Dedifferentiated amniotic fluid mesenchymal stem cell (primary cell): ENCODE measurements at regions not wholly inside any gene's neighbourhood (a gene's known extent, or its start where the extent isn't known, plus 50 kb on each side); places are given as distances from the start of the nearest gene placed in this dataset.
"Not testable (repeated sequence)": the region's sequence is repeated elsewhere in the genome, so short reads cannot be mapped to it uniquely, and the experiment has no call there.

ENCODE experiments used
- DNase-seq: peaks from one replicate; pipeline ENCODE4 v3.0.0-alpha.2; 2016; ENCODE audit errors: extremely low spot score

DNA sequence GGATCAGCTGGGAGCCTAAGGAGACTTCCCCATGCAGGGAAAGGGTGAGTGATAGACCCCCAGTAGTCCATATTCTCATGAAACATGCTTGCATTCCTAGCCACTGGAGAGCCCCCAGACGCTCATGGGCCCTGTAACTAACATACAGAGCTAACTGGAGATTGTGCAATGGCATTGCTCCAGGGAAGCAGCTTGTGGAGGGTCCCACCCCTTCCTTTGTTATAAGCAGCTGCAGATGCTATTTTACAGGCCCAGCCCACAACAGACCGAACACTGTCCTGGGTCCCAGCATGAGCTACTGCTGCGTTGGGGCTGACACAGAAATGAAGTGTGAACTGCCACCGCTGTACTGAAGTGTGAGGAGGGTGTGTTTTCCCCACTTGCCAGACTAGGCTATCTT lies 1465.7 kb upstream of the DIAPH2 start:
- no peak for DNase-seq

DNA sequence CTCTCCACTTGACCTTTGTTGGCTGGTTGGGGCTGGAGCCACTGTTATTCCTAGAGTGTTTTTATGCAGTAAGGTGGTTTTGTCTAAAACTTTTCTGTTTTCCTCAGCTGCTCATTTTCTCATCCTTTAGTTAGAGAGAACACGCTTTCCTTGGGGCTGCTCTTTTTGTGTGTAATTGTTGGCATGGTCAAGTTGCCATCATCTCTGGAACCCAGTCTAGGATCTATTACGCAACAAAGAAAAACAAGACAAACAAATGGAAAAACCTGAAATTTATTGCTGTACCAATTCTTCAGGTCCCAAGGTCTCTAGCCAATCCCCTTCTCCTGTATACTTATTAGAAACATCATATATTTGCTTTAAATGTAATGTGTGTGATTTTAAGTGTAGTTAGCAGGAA lies 1436.3 kb upstream of the DIAPH2 start:
- no peak for DNase-seq

DNA sequence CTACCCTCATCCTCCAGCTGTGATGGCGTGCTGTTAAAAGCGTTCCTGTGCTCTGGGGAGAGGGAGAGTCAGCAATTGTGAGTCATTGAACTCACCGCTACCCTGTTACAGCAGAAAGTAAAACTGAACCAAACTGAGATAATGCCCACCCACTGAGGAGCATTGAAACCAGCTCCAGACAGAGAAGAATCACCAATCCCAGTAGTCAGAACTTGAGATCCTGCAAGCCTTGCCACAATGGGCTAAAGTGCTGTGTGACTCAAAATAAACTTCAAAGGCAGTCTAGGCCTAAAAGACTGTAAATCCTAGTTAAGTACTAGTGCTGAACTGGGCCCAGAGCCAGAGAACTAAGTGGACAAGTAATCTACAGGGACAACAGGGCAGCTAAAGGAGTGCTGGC lies 1394.2 kb upstream of the DIAPH2 start:
- DNase-seq: no peak

DNA sequence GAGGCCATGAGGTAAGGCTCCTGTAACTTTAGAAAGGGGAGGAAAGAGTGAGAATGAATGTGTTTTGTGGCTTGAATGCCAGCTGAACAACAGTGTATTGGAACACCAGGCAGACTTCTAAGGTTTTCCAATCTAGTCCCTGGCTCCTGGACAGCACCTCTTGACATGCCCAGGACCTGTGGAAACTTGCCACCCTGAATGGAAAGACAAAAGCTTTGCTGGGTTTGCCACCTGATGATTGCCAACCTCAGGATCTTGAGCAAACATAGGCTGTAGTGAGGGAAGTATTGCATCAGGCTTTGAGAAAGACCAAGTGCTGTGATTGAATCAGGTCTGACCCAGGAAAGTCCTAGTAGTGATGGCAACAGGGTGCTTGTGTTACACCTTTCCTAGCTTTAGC lies 1393.1 kb upstream of the DIAPH2 start:
- no peak for DNase-seq

DNA sequence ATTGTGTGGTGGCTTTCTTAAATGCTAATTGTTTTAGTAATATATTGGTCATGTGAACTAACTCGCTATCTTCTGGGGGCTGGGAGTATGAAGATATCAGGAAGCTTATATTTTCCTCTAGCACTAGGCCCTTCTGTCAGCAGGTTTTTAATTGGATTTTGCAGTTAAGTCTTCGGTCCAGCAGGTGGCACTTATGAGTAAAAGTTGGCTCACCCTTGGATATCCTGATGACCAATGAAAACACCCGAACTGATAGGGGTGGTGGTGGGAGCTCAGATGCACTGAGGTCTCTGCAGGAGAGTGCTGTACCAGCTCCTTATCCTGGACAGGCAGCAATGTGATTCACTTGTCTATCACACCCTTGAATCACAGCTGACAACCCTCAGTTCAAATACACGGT lies 1365.8 kb upstream of the DIAPH2 start:
- no peak for DNase-seq

DNA sequence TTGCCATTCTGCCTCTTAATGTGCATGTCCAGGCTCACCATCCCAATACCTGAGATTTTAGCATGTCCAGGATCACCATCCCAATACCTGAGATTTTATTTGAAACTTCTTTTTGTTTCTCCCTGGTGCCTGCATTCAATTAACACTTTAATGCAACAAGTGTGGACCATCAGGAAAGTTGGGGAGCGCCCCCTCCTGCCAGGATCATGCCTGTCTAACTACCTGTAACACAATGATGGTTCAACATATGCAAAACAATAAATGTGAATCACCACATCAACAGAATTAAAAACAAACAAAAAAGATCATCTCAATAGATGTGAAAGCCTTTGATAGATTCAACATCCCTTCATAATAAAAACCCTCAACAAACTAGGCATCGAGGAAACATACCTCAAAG lies 1359.5 kb upstream of the DIAPH2 start:
- DNase-seq: no peak

DNA sequence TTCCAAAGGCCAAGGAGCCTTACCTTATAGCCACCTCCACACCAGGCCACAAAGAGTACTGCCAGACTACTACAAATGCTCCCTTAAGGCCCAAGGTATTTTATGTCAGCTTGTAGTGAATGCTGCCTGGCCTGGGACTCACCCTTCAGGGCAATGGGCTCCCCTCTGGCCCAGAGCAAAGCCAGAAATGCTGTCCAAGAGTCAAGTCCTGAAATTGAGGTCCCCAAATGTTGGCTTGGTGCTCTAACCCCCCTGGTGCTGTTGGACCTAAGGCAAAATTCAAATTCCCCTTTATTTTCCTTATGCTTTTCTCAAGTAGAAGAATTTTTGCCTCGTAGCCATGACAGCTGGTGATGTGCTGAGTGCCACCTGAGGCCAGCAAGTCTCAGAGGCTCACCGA lies 1354.3 kb upstream of the DIAPH2 start:
- DNase-seq: no peak

DNA sequence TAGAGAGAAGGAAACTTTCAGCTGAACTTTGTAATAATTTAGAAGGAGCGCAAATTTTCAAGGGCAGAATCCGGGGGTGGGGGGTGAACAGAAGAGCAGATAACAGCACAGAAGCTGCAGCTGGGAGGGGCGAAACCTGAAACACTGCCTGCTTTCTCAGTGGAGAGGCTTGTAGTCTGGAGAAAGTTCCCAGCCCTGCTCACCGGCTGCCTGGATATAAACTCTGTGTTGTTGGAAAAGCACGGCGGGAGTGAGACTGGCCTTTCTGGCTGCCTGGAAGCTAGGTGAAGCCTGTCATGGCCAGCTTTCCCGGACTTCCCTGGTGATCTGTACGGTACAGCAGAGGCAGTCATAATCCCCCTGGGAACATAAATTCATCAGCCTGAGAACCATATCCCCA lies 1352.1 kb upstream of the DIAPH2 start:
- DNase-seq: no peak

DNA sequence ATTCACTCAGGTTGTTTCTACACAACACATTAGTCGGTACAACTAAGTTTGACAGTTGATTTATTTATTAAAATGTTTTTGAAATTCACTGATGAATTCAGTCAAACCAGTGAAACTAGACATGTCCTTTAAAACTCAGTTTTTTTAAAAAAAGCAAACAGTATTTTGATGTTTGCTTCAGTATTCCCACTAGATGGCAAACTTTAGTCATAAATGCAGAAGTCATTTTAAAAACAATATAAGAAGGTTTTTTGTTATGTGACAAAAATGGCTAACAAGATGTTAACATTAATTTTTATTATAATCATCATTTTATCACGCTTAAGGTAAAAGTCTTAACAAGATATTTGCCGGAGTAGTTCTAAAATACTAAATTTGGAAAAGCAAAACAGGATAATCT lies 1337.8 kb upstream of the DIAPH2 start:
- DNase-seq: no peak

DNA sequence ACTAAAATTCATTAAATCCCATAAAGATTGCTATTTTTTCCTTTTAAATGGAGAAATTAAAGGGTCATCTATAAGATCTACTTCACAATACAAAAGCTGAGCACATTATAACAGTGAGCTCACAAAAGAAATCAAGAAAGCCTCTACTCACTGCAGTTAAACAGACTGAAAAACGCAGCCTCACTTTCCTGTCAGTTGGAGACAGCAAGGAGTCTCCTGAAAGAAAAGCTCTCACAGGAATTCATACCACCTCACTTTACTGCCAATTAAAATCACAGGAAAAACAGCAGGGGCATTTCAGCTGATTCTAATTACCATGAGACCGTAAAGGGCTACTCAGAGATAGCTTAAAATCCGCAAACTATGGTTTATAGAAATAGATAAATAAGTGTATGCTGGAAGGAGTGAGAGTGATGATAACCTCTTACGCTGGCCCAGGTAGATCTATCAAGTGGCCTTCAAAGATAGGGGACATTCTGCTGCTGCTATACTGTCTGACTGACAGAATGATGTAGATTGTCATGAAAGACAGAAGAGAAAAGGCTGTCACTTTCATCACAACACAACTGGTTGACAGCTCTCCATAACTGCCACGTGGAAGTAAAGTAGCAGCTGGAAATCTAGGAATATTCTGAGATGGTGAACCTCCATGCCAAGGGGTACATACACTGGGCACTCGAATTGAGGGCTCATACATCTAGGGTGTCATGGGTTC lies 1333.7 kb upstream of the DIAPH2 start:
- no peak for DNase-seq

DNA sequence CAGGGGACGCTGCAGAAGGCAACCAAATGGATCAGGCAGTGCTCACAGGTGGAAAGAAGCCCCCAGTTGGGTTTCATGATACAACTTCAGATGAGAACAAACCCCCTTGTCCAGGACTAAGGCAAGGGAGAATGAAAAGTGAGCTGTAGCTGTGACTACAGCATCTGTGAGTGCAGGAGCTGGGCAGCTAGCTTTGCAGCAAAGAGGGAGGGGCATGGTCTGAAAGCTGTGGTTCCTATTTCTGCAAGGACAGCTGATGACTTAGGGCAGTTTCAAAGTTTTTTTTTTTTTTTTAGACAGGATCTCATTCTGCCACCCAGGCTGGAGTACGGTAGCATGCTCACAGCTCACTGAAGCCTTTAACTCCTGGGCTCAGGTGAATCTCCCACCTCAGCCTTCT lies 1317.4 kb upstream of the DIAPH2 start:
- no peak for DNase-seq

DNA sequence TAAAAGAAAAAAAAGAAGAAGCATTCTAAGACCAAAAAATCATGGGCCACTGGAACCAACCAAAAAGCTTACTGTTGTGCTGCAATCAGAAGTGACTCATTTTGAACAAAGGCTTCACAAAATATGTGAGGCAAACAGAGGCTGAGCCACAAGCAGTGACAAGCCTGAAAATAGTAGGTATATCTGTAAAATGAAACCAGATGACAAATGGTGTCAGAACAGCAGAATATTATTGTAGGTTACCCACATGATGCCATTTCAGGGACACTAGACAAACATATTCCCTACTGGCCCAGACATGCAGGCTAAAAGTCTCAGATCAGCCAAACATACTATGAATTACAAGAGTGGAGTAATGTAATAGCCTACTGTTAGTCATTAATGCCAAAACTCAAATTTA lies 1301.8 kb upstream of the DIAPH2 start:
- DNase-seq: no peak

DNA sequence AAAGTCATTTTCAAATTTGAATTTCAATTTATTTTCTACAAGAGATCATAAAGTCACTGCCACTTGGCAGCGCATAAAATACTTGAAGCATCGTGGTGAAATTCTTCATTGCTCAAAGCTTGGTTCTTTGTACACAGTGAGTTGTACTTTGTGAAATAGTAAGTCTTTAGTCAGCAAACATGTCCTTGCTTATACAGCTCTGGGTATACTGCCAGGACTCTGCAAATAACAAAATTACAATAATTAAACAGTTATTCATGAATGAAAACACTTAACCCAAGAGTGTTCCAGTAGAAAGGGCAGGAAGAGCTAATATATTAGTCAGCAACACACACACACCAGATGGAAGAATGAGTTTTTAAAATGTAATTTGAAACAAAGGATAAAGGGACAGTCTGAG lies 1300.9 kb upstream of the DIAPH2 start:
- DNase-seq: no peak

DNA sequence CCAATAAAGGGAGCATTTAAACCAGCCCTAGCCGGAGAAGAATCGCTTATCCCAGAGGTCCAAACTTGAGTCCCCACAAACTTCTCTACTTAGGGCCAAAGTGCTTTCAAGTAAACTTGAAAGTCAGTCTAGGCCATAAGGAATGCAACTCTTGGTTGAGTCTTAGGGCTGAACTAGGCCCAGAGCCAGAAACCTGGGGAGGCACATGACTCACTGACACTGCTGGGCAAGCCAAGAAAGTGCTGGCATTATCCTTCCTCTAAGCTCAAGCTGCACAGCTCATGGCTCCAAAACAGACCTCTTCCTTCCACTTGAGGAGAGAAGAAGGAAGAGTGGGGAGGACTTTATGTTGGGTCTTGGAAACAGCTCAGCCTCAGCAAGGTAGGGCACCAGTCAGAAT lies 1257.3 kb upstream of the DIAPH2 start:
- no peak for DNase-seq

DNA sequence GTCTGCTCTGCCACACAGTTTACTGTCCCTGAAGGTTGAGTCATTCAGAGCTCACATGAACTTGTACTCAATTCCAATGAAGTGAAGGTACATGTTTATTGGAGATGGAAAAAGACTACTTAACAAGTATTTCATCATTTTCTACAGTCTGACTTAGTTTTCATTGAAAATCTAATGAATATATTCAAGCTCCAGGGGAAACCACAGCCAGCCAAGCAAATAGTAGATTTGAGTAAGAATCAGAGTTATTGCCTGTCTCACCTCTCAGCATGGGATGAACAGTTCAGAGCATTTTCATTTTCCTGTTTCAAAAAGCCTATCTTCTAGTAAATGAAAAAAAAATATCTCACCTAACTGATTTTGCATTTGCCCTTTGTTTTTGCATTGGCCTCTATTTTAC lies 1249.4 kb upstream of the DIAPH2 start:
- no peak for DNase-seq

DNA sequence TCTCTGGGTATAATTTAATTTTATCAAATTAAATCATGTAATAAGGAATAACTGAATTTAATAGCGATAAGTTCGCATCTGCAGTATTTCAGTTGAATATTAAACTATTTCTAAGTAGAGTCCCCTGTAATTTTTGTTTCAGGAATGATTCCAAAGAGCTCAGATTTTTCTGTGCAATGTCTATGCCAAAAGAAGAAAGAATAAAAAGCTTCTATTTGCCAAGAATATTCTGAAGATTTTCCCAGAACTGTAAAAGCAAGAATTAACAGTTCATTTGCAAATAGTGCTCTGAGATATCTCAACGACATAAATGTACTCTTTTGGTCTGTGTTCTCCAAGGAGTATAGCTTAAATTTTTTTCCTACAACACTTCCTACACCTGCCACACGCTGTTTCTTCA lies 1242.8 kb upstream of the DIAPH2 start:
- DNase-seq: no peak

DNA sequence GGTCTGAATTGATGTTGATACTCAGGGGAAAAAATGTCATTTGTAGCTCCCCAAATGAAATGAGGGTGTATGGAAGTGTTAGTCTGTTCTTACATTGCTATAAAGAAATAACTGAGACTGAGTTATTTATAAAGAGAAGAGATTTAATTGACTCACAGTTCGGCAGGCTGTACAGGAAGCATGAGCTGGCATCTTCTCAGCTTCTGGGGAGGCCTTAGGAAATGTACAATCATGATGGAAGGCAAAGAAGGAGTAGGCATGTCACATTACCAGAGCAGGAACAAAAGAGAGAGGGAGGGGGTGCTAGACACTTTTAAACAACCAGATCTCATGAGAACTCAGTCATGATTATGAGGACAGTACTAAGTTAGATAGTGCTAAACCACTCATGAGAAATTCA lies 1199.9 kb upstream of the DIAPH2 start:
- DNase-seq: no peak

DNA sequence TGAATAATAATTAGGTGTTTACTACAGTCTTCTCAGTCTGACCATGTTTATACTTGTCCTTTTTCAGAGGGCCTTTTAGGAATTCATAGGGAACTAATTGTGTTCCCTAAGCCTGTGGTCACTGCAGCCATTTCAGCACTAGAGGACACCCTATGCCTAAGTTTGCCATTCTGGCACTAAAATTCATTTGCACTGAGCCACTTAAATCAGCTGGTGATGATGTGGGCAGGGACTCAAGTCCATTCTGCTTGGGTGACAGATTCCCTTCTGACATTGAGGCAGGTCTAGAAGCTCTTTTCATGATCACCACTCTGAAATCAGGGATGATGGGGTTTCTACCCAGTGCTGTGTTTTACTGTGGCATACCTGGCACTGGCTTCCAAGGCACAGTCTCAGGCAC lies 1178.9 kb upstream of the DIAPH2 start:
- DNase-seq: no peak

DNA sequence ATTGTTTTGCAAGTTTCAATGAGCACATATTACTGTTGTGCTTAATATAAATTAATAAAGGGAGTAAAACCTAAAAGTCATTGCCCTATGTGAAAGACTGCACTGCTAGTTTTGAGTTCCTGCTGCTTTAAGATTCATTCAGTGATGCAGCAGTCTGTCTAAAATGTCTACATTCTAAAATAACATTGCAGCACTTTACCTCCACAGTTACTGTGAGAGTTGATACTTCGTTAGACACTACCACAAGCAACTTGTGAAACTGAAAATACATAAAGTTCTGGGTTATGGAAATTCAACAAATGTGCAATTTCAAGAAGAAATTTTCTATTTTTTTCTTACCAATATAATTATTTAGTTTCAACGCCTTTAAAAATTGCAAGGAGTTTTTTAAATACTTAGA lies 1175.2 kb upstream of the DIAPH2 start:
- DNase-seq: no peak

DNA sequence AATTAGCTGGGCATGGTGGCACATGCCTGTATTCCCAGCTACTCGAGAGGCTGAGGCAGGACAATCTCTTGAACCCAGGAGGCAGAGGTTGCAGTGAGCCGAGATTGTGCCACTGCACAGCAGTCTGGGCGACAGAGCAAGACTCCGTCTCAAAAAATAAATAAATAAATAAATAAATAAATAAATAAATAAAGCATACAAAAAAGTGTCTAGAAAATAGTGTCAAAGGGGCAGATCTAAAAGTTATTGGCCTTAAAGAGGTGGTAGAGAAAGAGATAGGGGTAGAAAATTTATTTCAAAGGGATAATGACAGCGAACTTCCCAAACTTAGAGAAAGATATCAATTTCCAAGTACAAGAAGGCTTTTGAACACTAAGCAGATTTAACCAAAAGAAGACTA lies 1160.6 kb upstream of the DIAPH2 start:
- not testable (repeated sequence) for DNase-seq

DNA sequence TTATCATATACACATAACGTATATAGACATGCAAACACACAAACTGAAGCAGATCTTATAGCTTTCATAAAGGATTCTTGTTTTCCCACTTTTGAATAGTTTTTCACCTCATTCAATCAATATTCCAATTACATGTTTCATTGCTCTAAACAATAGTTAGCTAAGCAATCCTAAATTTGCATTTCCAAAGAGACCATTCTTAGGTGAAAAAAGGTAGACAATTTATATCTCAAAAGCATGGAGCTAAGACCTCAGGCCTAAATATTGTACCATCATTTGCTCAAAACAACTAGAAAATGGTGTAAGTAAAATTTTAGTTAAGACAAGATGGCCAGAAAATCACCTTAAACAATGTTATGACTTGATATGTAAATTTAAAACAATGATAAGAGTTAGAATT lies 1148.5 kb upstream of the DIAPH2 start:
- no peak for DNase-seq

DNA sequence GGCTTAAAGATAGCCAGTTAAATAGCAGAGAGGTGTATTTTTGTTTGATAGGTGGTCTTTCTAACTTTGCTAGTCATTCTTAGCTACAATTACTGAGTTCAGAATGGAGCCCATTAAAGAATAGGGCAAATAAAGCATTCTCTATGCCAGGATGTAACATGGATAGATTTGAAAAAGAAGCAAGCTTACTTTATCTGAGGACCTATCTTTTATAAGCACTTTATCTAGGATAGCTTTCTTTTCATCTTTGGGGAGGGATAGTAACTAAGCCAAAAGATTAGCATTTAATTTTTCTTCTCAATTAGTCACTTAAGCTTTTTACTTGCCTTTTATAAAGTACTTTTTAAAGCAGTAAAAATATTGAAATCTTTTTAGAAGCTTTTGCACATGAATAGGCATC lies 1148.0 kb upstream of the DIAPH2 start:
- DNase-seq: no peak

DNA sequence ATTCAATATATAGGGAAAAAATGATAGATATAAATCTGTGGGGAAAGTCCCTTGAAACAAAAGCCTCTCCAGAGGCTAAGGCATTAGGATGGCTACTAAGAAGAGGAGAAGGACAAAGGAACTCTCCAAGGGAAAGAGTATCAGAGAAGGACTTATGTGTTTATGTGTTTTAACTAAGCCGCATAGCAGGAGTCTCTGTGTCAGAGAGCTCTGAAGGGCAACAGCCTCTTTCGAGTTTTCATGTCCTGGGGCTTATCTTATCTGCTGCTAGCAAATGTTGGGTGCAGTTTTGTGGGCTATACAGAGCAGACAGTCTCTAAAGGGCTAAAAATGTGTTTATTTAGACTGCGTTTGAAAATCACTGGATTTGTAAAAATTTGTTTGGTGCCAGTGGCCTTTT lies 1145.6 kb upstream of the DIAPH2 start:
- DNase-seq: no peak

DNA sequence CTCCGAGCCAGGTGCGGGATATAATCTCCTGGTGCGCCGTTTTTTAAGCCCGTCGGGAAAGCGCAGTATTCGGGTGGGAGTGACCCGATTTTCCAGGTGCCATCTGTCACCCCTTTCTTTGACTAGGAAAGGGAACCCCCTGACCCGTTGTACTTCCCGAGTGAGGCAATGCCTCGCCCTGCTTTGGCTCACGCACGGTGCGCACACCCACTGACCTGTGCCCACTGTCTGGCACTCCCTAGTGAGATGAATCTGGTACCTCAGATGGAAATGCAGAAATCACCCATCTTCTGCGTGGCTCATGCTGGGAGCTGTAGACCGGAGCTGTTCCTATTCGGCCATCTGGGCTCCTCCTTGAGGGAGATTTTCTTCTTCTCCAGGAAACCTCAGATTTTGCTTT lies 1135.1 kb upstream of the DIAPH2 start:
- DNase-seq: not testable (repeated sequence)

DNA sequence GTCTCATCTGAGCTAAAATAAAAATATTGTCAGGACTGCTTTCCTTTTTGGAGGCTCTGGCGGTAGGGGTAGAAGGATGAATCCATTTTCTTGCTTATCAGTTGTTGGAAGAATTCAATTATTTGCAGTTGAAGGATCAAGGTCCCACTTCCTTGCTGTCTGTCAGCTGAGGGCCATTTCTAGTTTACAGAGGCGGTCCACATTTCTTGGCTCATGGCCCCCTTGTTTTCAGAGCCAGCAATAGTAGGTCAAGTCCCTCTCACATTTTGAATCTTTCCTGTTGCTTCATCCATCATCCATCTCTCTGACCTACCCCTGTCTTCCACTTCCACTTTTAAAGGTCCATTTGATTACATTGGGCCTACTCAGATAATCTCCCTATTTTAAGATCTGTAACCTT lies 1099.3 kb upstream of the DIAPH2 start:
- DNase-seq: no peak
